HepG2 (cell line): ENCODE measurements at regions not wholly inside any gene's neighbourhood (a gene's known extent, or its start where the extent isn't known, plus 50 kb on each side); places are given as distances from the start of the nearest gene placed in this dataset.

Source experiments
- ATAC-seq: fragments of 200-7000 bp; cut with Tn5 transposase; 3 replicates; pipeline ENCODE4 v1.9.1; 2020; ENCODE audit warnings: mild to moderate bottlenecking, moderate library complexity
- BruUV-seq: library from RNA; stranded (reverse); fragments of 400-500 nt; replicated peaks from 2 replicates; lab custom pipeline; 2021; lab: Mats Ljungman, UMichigan
- CTCF ChIA-PET: fragments of 300-600 bp; formaldehyde crosslinking; extraction: SDS; loops from one replicate; lab custom pipeline; 2021; ENCODE audit warnings: low total read pairs, inconsistent platforms, low intra/inter-chr PET ratio; lab: Yijun Ruan, JAX
- POLR2A ChIA-PET: fragments of 350-600 bp; sonication (Branson Sonifier 250); formaldehyde crosslinking; loops from one replicate; lab custom pipeline; 2020; ENCODE audit warnings: antibody characterized with exemption, inconsistent platforms; lab: Yijun Ruan, JAX
- DNase-seq: peaks from one replicate; pipeline ENCODE4 v3.0.0-alpha.2; 2015; ENCODE audit warnings: low spot score
- FAIRE-seq: peaks from 3 replicates; lab custom pipeline; 2011; peaks lifted over from hg19 to GRCh38; lab: Jason Lieb, UNC
- H2AFZ ChIP-seq: one replicate; pipeline ENCODE4 v1.6.1; 2011; ENCODE audit warnings: low read length, inconsistent platforms
- H3K27ac ChIP-seq: fragments of 300-600 bp; 3 replicates; pipeline ENCODE4 v1.8.0; 2011; ENCODE audit warnings: mixed run types, mild to moderate bottlenecking, mixed read lengths, low read length, inconsistent platforms; ENCODE audit not compliant: insufficient read depth; ENCODE audit errors: extremely low read length
- H3K27me3 ChIP-seq, 2 experiments: fragments of 200-600 bp in 1 of 2; 2 replicates in 1 of 2; 3 replicates in 1 of 2; pipeline versions ENCODE4 v1.6.0 to v1.8.0; 2011; ENCODE audit warnings: low read length in 2 of 2, mild to moderate bottlenecking in 2 of 2, moderate library complexity in 2 of 2, inconsistent platforms in 1 of 2; ENCODE audit not compliant: insufficient read depth in 2 of 2, control insufficient read depth in 1 of 2
- H3K36me3 ChIP-seq, 2 experiments: fragments of 200-600 bp in 1 of 2; replicated peaks in 1 of 2; 2 replicates in 1 of 2; 3 replicates in 1 of 2; pipeline versions ENCODE4 v1.5.1 to v1.8.0; 2011; ENCODE audit warnings: low read length in 2 of 2, inconsistent platforms in 1 of 2; ENCODE audit not compliant: insufficient read depth in 2 of 2, control insufficient read depth in 1 of 2
- H3K4me1 ChIP-seq: 2 replicates; pipeline ENCODE4 v1.5.1; 2012; ENCODE audit warnings: low read length, inconsistent platforms; ENCODE audit not compliant: insufficient read depth
- H3K4me2 ChIP-seq: 2 replicates; pipeline ENCODE4 v1.6.0; 2011; ENCODE audit warnings: low read depth, low read length, inconsistent platforms
- H3K4me3 ChIP-seq, 3 experiments: fragments of 200-600 bp in 1 of 3; sonication (generic), shearing (Covaris generic) in 1 of 3; replicated peaks in 1 of 3; 2 replicates each; pipeline ENCODE4 v1.5.1; 2011 to 2016; ENCODE audit warnings: low read length in 3 of 3, inconsistent platforms in 2 of 3, low read depth in 2 of 3, mild to moderate bottlenecking in 2 of 3, control low read depth in 1 of 3, mixed read lengths in 1 of 3; ENCODE audit not compliant: insufficient read depth in 1 of 3
- H3K79me2 ChIP-seq: one replicate; pipeline ENCODE4 v1.6.1; 2011; ENCODE audit warnings: low read length, inconsistent platforms; ENCODE audit not compliant: insufficient read depth
- H3K9ac ChIP-seq: 2 replicates; pipeline ENCODE4 v1.6.0; 2011; ENCODE audit warnings: mild to moderate bottlenecking, low read depth, low read length, inconsistent platforms; ENCODE audit not compliant: insufficient read depth
- H3K9me3 ChIP-seq: 2 replicates; pipeline ENCODE4 v1.5.1; 2012; ENCODE audit warnings: mild to moderate bottlenecking, low read length
- H4K20me1 ChIP-seq: 2 replicates; pipeline ENCODE4 v1.6.0; 2011; ENCODE audit warnings: inconsistent platforms, mild to moderate bottlenecking, low read length, moderate library complexity; ENCODE audit not compliant: insufficient read depth
- JUN ChIP-seq: sonication (generic); formaldehyde crosslinking; IDR thresholded peaks from 2 replicates; pipeline ENCODE4 v1.4.0; 2020; ENCODE audit warnings: mild to moderate bottlenecking, missing genetic modification reagents
- MAFF ChIP-seq: IDR thresholded peaks from 2 replicates; pipeline ENCODE4 v1.6.1; 2011; ENCODE audit warnings: low read depth, low read length, improper control_type of control experiment
- MAFK ChIP-seq, 2 experiments: IDR thresholded peaks in 1 of 2; conservative IDR thresholded peaks in 1 of 2; 2 replicates each; pipeline ENCODE4 v1.6.1; 2011; ENCODE audit warnings: improper control_type of control experiment in 2 of 2, low read length in 2 of 2
- ZBTB7B ChIP-seq: sonication (generic); formaldehyde crosslinking; IDR thresholded peaks from 2 replicates; pipeline ENCODE4 v1.4.0; 2020; ENCODE audit warnings: missing genetic modification reagents
- ZNF660 ChIP-seq: sonication (generic); formaldehyde crosslinking; IDR thresholded peaks from 2 replicates; pipeline ENCODE4 v1.5.1; 2020; ENCODE audit warnings: mild to moderate bottlenecking, low read depth, missing genetic modification reagents, borderline replicate concordance
- WGBS: methylation state at CpG from one replicate; pipeline ENCODE4 v1.1.6; 2017; ENCODE audit warnings: low lambda C conversion rate; 5-methylcytosine and 5-hydroxymethylcytosine counted together
- in situ Hi-C: cut with HindIII; loops from 2 replicates; pipeline ENCODE4 v1.10.0; 2017; ENCODE audit warnings: low pct_unique_long_range_greater_than_20kb; ENCODE audit not compliant: extremely low pct_ligation_motif_present
- intact Hi-C: fragments of 100-400 bp; cut with micrococcal nuclease; formaldehyde crosslinking; loops from one replicate; pipeline ENCODE4 v1.10.0; 2022; ENCODE audit not compliant: unreplicated experiment

- Histone ChIP-seq H3K9ac (no peak overlapping the region), H3K27ac (no peak overlapping the region), H3K9me3 (no peaks in the 10 kb centered on the region), H3K79me2 (no peaks in the 10 kb centered on the region), H3K36me3 (no peaks in the 10 kb centered on the region), H3K4me3 (no peak overlapping the region), H4K20me1 (no peaks in the 10 kb centered on the region), H3K4me1 (no peaks in the 10 kb centered on the region), H3K27me3 (no peaks in the 10 kb centered on the region), H3K4me2 (no peak overlapping the region), H2AFZ (no peak overlapping the region)
- ATAC-seq, result no peak
- POLR2A ChIA-PET, result no interaction called here
- BruUV-seq, result no TSS peak
- 3% methylated on average over 1 of the region's 1 CpG for WGBS
- no peak for FAIRE-seq
- intact Hi-C loops (no loop called here), in situ Hi-C loops (no loop called here)
- TF ChIP-seq ZNF660, result no peak
- no peak for TF ChIP-seq JUN
- CTCF ChIA-PET, result no interaction called here
- DNase-seq, result no peak
Observed at GRCh38 chr3:145286937-145287336, 874.0 kb downstream of the PLOD2 start.

- H3K27me3 ChIP-seq, result no peaks in the 10 kb centered on the region
- H3K4me3 ChIP-seq, result no peak overlapping the region
- in situ Hi-C loops (no loop called here), intact Hi-C loops (no loop called here)
- POLR2A ChIA-PET, result no interaction called here
- no peak overlapping the region for H3K9ac ChIP-seq
- no peaks in the 10 kb centered on the region for H3K9me3 ChIP-seq
- WGBS, result 4% methylated on average over 1 of the region's 1 CpG
- no peaks in the 10 kb centered on the region for H4K20me1 ChIP-seq
- TF ChIP-seq ZBTB7B (CRISPR knock-in tag) (no peak), MAFK (conservative IDR thresholded peaks at IDR 0.05 in 1 of 2, IDR thresholded peaks at IDR 0.05 in 1 of 2; ENCODE audit: low read length in 2 of 2) (peak; percentile 73 to 88), MAFF (peak; percentile 77)
- no peaks in the 10 kb centered on the region for H3K4me1 ChIP-seq
- DNase-seq, result no peak
- no peak overlapping the region for H3K27ac ChIP-seq
- no peak for FAIRE-seq
- CTCF ChIA-PET, result no interaction called here
- H3K4me2 ChIP-seq, result no peak overlapping the region
- no peak overlapping the region for H2AFZ ChIP-seq
- ATAC-seq, result no peak
- no peaks in the 10 kb centered on the region for H3K79me2 ChIP-seq
- H3K36me3 ChIP-seq, result no peaks in the 10 kb centered on the region
- no TSS peak for BruUV-seq
Observed at GRCh38 chr3:145290010-145290409, 871.0 kb downstream of the PLOD2 start.
